Ureter (tissue), 1 donor: ENCODE measurements at regions not wholly inside any gene's neighbourhood (a gene's known extent, or its start where the extent isn't known, plus 50 kb on each side); places are given as distances from the start of the nearest gene placed in this dataset.

Experiments used
- DNase-seq: peaks from one replicate; pipeline ENCODE4 v3.0.0-alpha.2; 2020; ENCODE audit warnings: low spot score
- donor health status: DM: yes; HTN: yes; CAD: no.

GRCh38 chr1:30379684-30380624 is 343.4 kb downstream of the MATN1 start:
- DNase-seq, result peak; percentile 74

- DNase-seq, result no peak
These were observed 344.3 kb downstream of the MATN1 start for GRCh38 chr1:30378991-30379581.

- DNase-seq, result no peak
These were observed 345.3 kb downstream of the MATN1 start for GRCh38 chr1:30378003-30378596.

- DNase-seq, result no peak
These were observed 346.0 kb downstream of the MATN1 start for GRCh38 chr1:30377230-30378002.

- DNase-seq, result peak; percentile 31
These were observed 347.2 kb downstream of the MATN1 start for GRCh38 chr1:30376054-30376697.

- peak; percentile 37 for DNase-seq
These were observed 348.2 kb downstream of the MATN1 start for GRCh38 chr1:30375156-30375555.

GRCh38 chr1:30374400-30375070 is 348.9 kb downstream of the MATN1 start:
- DNase-seq, result peak; percentile 40

- DNase-seq, result peak; percentile 37
These were observed 349.6 kb downstream of the MATN1 start for GRCh38 chr1:30373471-30374399.

- DNase-seq, result peak; percentile 32
These were observed 350.5 kb downstream of the MATN1 start for GRCh38 chr1:30372792-30373433.

GRCh38 chr1:30371888-30372791 is 351.2 kb downstream of the MATN1 start:
- DNase-seq, result no peak

- DNase-seq, result no peak
These were observed 352.1 kb downstream of the MATN1 start for GRCh38 chr1:30371179-30371788.

- DNase-seq, result no peak
These were observed 354.6 kb downstream of the MATN1 start for GRCh38 chr1:30368651-30369240.

- DNase-seq, result peak; percentile 15
These were observed 356.5 kb downstream of the MATN1 start for GRCh38 chr1:30366911-30367310.

GRCh38 chr1:30366199-30366598 is 357.2 kb downstream of the MATN1 start:
- no peak for DNase-seq

GRCh38 chr1:30365596-30365995 is 357.8 kb downstream of the MATN1 start:
- no peak for DNase-seq

- no peak for DNase-seq
These were observed 360.4 kb downstream of the MATN1 start for GRCh38 chr1:30363031-30363430.

GRCh38 chr1:30362603-30362990 is 360.8 kb downstream of the MATN1 start:
- DNase-seq, result no peak
